ENCODE measurements at regions not wholly inside any gene's neighbourhood (a gene's known extent, or its start where the extent isn't known, plus 50 kb on each side); places are given as distances from the start of the nearest gene placed in this dataset.
A peak's percentile ranks its signal among the peaks of the same experiment; 100 is the strongest.
"Not testable (repeated sequence)": the region's sequence is repeated elsewhere in the genome, so short reads cannot be mapped to it uniquely, and the experiment has no call there.

DNA sequence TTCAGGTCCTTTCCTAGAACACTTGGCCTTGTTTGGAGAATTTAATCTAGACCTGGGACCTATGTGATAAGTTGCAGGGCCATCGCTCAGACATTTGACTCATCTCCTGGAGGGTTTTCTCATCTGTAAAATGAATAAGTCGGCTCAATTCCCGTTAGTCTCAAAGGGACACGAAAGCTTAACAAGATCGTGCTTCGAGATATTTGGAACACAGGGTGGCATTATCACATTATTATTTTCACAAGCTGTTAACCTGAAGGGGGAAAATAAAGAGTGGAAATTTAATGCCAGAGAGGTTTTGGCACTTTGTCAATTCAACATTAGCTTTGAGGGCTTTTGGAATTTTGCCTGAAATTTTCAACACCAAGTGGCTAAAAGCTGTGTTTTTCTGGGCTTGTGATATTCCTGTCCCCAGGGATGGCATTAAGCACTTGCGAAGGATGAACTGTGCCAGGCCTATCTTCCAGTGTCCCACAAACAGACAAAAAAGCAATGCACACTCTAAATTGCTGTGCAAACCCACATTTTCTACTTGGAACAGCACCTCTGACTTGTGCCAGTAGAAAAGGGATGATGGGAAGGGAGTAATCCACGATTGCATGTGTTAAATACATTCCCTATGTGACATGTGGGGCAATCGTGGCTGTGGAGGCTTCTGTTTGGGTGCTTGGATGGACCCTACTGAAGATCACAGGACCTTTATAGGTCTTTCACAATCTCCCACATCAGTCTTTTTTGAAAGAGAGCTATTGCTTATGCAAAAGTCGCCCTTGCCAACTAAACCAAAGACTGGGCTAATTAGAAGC, 478.7 kb downstream of the MFSD1 start:
- peak; percentile 68 for DNase-seq

DNA sequence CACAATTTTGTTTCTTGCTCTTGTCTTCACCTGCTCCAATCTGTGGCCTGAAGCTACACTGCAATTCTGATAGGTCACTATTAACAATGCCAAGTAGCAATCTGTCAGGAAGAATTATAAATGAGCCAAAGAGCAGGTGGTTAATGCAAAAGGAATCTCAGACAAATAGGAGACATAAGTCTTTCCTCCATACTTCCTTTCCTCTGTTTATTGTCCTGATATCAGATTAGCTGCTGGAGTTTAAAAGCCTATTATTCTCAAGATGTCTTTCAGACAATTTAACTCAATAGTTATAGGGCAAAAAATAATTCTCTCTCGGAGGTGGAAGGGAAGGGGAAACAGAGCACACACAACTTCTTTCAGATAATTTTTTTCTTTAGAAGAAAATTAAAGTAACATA, 491.6 kb downstream of the MFSD1 start:
- DNase-seq = no peak

- DNase-seq = no peak
These were observed 500.1 kb downstream of the MFSD1 start for GRCh38 chr3:159301961-159302360.

GRCh38 chr3:159305017-159305416, 503.2 kb downstream of the MFSD1 start:
- DNase-seq = no peak

- not testable (repeated sequence) for DNase-seq
These were observed 514.9 kb downstream of the MFSD1 start for GRCh38 chr3:159316706-159317105.

GRCh38 chr3:159319156-159319555, 517.3 kb downstream of the MFSD1 start:
- no peak for DNase-seq

DNA sequence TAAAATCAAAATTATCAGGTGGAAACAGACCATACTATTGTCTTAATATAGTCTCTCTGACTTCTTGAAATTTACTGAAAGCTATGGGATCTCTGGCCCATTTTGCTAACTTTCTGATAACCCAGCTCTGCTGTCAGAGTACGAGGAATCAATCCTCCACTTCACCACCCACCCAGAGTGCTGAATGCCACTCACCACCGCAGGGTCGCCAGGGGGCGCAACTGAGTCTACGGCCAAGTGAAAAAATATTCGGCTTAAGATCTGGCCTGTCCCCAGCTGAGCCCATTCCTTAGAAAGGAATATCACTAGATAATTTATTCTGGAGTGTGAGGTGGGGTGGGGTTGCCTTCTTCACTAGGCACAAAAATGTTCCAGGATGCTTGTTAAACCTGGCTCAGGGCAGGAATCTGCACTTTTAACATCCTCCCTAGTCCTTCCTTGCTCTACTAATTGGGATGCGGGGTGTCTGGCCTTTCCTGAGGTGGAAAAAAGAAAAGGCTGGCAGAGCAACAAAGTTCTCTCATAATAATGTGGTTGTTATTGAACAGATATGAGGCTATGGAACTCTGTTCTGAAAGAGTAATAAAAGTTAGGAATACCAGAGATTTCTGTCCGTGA, 520.6 kb downstream of the MFSD1 start:
- DNase-seq = peak; percentile 19

GRCh38 chr3:159323848-159324247, 522.0 kb downstream of the MFSD1 start:
- DNase-seq = no peak

DNA sequence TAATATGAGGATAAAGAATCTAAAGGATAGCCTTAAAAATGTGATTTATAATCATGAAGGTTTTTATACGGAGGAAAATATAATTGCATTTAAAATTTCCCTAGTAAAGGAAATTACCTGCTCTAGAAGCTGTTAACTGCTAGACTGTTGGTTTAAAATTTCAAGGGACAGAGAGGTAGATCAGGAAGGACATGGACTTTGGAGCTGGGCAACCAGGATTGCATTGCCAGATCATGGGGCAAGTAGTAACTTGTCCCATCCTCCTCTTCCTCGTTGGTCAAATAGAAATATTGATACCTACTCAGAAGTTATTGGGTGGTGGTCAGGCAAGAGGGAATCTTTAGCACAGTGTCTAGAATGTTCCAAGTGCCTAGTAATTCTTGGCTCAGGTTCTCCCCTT, 525.1 kb downstream of the MFSD1 start:
- no peak for DNase-seq

DNA sequence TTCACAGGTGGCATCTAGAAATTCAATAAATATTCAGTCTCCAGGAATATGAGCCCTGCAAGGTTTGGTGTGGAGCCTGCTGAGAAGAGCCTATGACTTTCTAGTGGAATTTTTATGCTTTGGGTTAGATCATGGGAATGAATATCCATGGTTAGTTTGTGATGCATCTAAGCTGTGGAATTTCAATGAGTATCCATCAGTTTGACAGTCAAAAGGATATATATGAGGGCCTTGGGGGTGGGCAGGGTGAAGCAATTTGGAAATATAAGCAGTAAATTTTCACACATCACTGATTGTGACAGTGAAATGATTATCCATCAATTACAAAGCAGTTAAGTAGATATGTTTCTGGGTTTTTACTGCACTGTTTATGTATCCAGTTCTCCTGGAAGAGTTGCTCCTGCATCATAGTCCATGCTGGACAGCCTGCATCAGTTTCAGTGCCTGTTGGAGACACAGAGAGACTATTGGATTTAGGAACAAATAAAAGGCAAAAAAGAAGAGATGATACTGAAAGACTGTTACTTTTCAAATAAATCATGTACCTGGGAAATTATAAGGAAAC, 530.8 kb downstream of the MFSD1 start:
- DNase-seq = no peak

DNA sequence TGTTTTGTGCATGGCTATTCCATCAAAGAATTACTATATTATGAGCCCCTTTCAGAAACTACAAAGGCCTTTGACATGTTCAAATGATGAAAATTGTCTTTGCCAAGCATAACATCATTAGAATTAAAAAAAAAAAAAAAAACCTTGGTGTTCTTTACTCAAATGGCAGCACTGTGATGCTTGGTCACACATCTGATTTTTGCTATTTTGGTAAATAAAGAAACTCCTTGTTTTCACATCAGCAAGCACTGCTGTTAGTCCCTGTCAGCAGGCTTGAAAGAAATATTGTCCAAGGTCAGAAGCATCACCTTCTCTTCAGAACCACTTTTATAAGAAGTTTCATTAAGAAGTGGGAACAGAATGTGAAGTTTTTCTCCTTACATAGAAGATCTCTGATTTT, 537.3 kb downstream of the MFSD1 start:
- no peak for DNase-seq

DNA sequence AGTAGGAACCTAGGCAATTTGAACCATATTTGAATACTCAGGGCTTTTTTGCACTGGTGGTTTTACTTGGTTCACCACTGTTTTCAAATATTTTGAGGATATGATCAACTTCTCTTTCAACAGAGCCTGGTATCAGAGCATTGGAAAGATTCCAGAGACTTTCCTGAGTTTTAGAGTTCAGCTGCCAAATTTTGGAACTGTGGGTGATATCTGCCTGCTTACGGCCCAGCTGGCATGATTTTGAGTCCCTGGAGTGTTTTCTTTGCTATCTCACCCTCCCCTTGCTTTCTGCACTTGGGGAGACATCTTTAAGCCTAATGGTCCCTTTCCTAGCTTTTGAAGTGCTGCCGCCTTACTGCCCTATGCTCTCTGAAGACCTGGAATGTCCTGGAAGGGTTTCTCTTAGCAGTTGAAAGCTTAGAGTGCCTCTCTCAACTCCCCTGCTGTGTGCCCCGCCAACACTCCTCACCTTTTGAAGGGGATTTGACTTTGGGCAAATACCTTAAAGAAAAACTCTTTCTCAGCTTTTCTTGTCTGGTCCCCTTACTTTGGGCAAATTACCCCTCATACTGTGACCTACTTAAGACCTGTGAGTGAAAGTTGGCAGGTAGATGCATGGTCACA, 539.1 kb downstream of the MFSD1 start:
- DNase-seq = no peak

DNA sequence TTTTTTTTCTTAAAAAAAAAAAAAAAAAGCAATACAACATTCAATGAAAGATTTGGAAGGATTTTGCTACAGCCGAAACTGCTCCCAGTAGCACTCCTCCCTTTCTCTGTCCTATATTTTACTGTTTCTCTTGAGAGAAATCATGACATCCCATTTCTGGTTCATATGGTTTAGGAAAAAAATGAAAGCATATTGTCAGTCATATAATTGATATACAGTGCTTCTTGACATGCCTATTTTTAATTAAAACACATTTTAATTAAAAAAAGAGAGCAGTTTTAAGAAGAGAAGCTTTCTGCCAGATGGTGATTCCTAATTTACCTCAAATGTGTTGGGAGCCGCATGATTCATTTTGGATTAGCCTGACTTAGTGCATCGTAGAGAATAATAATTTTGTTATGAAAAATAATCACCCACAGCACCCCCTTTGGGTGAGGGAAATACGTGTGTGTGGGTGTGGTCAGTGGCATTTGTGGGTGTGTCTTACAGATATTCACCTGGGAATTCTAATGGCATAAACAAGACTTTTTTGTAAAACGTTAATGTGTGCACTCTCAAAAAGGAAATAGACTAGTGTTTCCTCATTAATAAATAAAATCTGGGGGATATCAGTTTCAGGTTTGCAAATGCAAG, 544.5 kb downstream of the MFSD1 start:
- DNase-seq = no peak

DNA sequence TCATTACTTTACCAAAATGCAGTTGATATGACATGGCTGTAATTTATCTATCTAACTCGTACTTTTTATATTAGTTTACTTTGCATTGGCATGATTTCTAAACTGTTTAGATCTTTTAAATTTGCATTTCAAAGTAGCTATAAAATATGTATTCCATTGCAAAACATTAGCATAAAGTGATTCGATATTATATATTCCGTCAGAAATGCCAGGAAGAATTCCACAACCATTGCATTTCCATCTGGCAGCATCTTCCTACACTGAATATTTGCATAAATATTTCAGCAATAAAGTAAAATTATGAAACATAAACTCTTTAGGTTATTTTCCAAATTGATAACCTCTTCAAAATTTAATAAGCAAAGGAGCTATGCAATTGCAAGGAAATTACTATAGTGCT, 546.6 kb downstream of the MFSD1 start:
- no peak for DNase-seq

DNA sequence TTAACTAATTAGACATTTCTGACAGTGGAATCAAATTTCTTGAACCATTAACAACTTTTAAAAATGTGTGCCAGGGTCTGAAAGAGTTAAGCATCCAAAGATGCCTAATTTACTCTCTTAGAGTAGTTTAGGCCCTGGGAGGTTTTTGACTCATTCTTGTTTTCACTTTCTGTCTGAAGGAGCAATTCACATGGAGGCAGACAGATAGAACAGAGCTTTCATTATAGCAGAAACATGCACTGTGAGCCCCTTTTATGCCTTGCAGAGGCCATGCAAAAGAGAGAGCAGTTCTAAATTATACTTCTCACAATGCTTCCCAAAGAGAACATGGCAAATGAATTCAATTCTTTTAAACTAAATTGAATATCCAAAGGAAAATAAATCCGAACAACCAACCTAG, 554.8 kb downstream of the MFSD1 start:
- DNase-seq = no peak

GRCh38 chr3:159364511-159364910, 562.7 kb downstream of the MFSD1 start:
- DNase-seq = no peak

DNA sequence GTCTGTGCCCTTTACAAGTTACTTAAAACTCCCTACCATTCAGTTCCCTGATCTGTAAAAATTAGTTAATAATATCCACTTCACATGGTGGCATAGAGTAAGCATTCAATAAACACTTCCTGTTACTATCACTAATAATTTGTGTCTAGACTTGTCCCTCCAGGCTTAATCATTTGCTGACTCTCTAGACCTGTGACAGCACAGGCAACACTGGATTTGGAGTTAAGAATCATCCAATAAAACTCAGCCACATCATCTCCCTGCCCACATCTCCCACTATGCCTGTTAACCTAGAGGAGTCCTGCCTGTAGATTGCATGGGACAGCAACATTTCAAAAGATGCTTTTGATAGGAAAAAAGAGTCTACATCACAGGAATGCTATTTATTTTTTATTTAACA, 564.6 kb downstream of the MFSD1 start:
- no peak for DNase-seq

- DNase-seq = no peak
These were observed 570.1 kb downstream of the MFSD1 start for GRCh38 chr3:159371961-159372360.

GRCh38 chr3:159378396-159379194, 576.7 kb downstream of the MFSD1 start:
- DNase-seq = no peak

DNA sequence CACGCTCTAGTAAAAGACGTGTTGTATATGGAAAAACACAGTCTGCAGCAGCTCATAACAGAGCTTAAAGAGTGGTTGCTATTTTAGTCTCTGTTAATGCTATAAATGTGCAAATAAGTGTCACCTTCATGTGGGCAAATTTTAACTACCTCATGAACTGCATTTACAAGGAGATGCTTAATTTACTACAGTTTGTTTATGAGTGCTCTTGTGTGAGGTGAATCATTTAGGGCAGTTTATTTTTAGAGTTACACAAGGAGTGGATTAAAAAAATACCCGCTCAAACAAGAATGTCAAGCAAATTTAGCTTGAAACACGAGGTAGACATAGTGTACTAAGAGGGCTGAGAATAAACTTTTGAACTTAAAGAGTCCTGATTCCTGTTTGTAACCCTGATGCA, 579.0 kb downstream of the MFSD1 start:
- no peak for DNase-seq

DNA sequence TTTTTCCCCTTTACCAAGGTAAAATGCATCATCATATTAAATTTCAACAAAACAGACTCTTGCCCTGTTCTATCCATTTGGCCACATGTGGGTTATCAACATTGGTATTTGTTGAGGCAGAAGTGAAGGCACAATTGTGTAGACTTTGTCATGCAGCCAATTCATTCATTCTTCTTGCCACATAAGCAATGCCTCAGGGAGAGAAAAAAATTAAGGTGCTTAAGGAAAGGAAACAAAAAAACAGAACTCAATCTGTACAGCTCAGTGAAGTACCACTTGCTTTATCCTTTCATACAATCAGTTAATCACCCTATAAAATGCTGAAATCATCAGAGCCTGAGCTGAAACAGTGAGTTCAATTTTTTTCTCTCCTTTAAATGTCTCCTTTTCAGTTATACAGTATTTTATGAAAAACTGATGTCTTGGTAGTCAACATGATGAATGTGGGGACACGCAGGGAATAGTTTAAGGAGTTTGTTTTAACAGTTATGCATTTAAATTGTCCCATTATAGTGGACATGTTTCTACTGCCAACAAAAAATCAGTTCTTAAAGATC, 588.9 kb downstream of the MFSD1 start:
- no peak for DNase-seq

GRCh38 chr3:159397683-159398082, 591.0 kb upstream of the IL12A start:
- DNase-seq = not testable (repeated sequence)

Measured in NCI-H2107 (cell line).